Thyroid gland (tissue), 4 donors: ENCODE measurements at regions not wholly inside any gene's neighbourhood (a gene's known extent, or its start where the extent isn't known, plus 50 kb on each side); places are given as distances from the start of the nearest gene placed in this dataset.

Experiments
- DNase-seq, 2 donors: peaks; one replicate each; pipeline ENCODE4 v3.0.0-alpha.2; 2019
- H3K27ac ChIP-seq, 3 donors: fragments of 200-600 bp; sonication (generic); 1 replicate in 2 of 3; 2 replicates in 1 of 3; pipeline ENCODE4 v1.5.1; 2016 to 2019; ENCODE audit warnings: mild to moderate bottlenecking in 1 of 3, moderate library complexity in 1 of 3
- H3K27me3 ChIP-seq: fragments of 200-600 bp; sonication (generic); one replicate; pipeline ENCODE4 v1.5.1; 2019
- H3K36me3 ChIP-seq, 2 donors: fragments of 200-600 bp; sonication (generic); one replicate each; pipeline ENCODE4 v1.5.1; 2016 to 2019
- H3K4me1 ChIP-seq, 2 donors: fragments of 200-600 bp; sonication (generic); one replicate each; pipeline ENCODE4 v1.5.1; 2017 to 2019
- H3K4me3 ChIP-seq, 3 donors: fragments of 200-600 bp; sonication (generic); replicated peaks in 1 of 3; 1 replicate in 2 of 3; 2 replicates in 1 of 3; pipeline ENCODE4 v1.5.1; 2016; ENCODE audit warnings: mild to moderate bottlenecking in 1 of 3
- H3K9me3 ChIP-seq: fragments of 200-600 bp; sonication (generic); one replicate; pipeline ENCODE4 v1.5.1; 2017
- CTCF ChIP-seq, 6 experiments: fragments of 200-600 bp in 3 of 6; fragments of 450-650 bp in 3 of 6; sonication (generic) in 3 of 6; IDR thresholded peaks; one replicate each; pipeline ENCODE4 v1.5.1; 2016 to 2019; ENCODE audit warnings: antibody characterized with exemption in 6 of 6, mild to moderate bottlenecking in 2 of 6, inconsistent platforms in 1 of 6, moderate library complexity in 1 of 6
- POLR2A ChIP-seq, 2 donors: fragments of 450-650 bp; IDR thresholded peaks; one replicate each; pipeline ENCODE4 v1.6.1; 2017; ENCODE audit warnings: antibody characterized with exemption in 2 of 2, mild to moderate bottlenecking in 2 of 2, moderate library complexity in 1 of 2
- WGBS, 2 donors: methylation state at CpG; one replicate each; pipeline ENCODE4 v1.1.5; 2017; 5-methylcytosine and 5-hydroxymethylcytosine counted together
- intact Hi-C: fragments of 100-400 bp; cut with DNase I; formaldehyde crosslinking; loops from one replicate; pipeline ENCODE4 v1.15.1; 2023

GRCh38 chr16:52251495-52251894, 295.4 kb downstream of the TOX3 start:
- Histone ChIP-seq H3K9me3 (no peaks in the 10 kb centered on the region), H3K4me3 (no peak overlapping the region), H3K27me3 (no peaks in the 10 kb centered on the region), H3K4me1 (no peaks in the 10 kb centered on the region), H3K36me3 (no peaks in the 10 kb centered on the region), H3K27ac (no peak overlapping the region)
- no peak for DNase-seq
- TF ChIP-seq CTCF (IDR thresholded peaks at IDR 0.05) (no peak), POLR2A (IDR thresholded peaks at IDR 0.05) (no peak)
- WGBS, 2 donors, result 58 to 65% methylated on average over 4 of the region's 4 CpGs
- intact Hi-C loops, result no loop called here

GRCh38 chr16:52247737-52248136, 299.2 kb downstream of the TOX3 start:
- intact Hi-C loops, result no loop called here
- Histone ChIP-seq H3K4me3 (no peak overlapping the region), H3K27ac (no peak overlapping the region), H3K27me3 (no peaks in the 10 kb centered on the region), H3K9me3 (no peaks in the 10 kb centered on the region), H3K36me3 (no peaks in the 10 kb centered on the region), H3K4me1 (no peaks in the 10 kb centered on the region)
- DNase-seq, result no peak
- 90 to 91% methylated on average over 3 of the region's 3 CpGs for WGBS, 2 donors
- TF ChIP-seq CTCF (IDR thresholded peaks at IDR 0.05) (no peak), POLR2A (IDR thresholded peaks at IDR 0.05) (no peak)

GRCh38 chr16:52238710-52239109, 308.2 kb downstream of the TOX3 start:
- H3K9me3 ChIP-seq, result no peaks in the 10 kb centered on the region
- TF ChIP-seq POLR2A (IDR thresholded peaks at IDR 0.05), result no peak
- no peak for TF ChIP-seq CTCF (IDR thresholded peaks at IDR 0.05)
- no peak for DNase-seq
- WGBS, 2 donors, result 71 to 84% methylated on average over 2 of the region's 2 CpGs
- no peak overlapping the region for H3K27ac ChIP-seq
- H3K4me3 ChIP-seq, result no peak overlapping the region
- intact Hi-C loops, result no loop called here
- H3K27me3 ChIP-seq, result no peaks in the 10 kb centered on the region
- no peaks in the 10 kb centered on the region for H3K4me1 ChIP-seq
- no peaks in the 10 kb centered on the region for H3K36me3 ChIP-seq

- Histone ChIP-seq H3K4me1 (no peaks in the 10 kb centered on the region), H3K4me3 (no peak overlapping the region), H3K27me3 (no peaks in the 10 kb centered on the region), H3K27ac (no peak overlapping the region), H3K9me3 (no peaks in the 10 kb centered on the region), H3K36me3 (no peaks in the 10 kb centered on the region)
- intact Hi-C loops, result no loop called here
- DNase-seq, result no peak
- TF ChIP-seq CTCF (IDR thresholded peaks at IDR 0.05), result no peak
- no peak for TF ChIP-seq POLR2A (IDR thresholded peaks at IDR 0.05)
- 91 to 95% methylated on average over 8 to 9 of the region's 9 CpGs for WGBS, 2 donors
Measured at GRCh38 chr16:52237823-52238222, 309.1 kb downstream of the TOX3 start.

- Histone ChIP-seq H3K4me3 (no peak overlapping the region), H3K27ac (no peak overlapping the region), H3K9me3 (no peaks in the 10 kb centered on the region), H3K4me1 (no peaks in the 10 kb centered on the region), H3K36me3 (no peaks in the 10 kb centered on the region), H3K27me3 (no peaks in the 10 kb centered on the region)
- no peak for DNase-seq
- TF ChIP-seq CTCF (IDR thresholded peaks at IDR 0.05) (no peak), POLR2A (IDR thresholded peaks at IDR 0.05) (no peak)
- intact Hi-C loops, result no loop called here
Measured at GRCh38 chr16:52235186-52235585, 311.8 kb downstream of the TOX3 start.
